GM23338 (cell line): ENCODE measurements at regions not wholly inside any gene's neighbourhood (a gene's known extent, or its start where the extent isn't known, plus 50 kb on each side); places are given as distances from the start of the nearest gene placed in this dataset.

Source experiments
- ATAC-seq: fragments of 200-7000 bp; cut with Tn5 transposase; 3 replicates; pipeline ENCODE4 v1.9.1; 2020
- DNase-seq: peaks from one replicate; pipeline ENCODE4 v3.0.0-alpha.2; 2015; ENCODE audit warnings: low spot score
- H2AFZ ChIP-seq: fragments of 200-600 bp; sonication (generic); 2 replicates; pipeline ENCODE4 v1.8.0; 2016; ENCODE audit warnings: antibody characterized with exemption, mild to moderate bottlenecking, moderate library complexity
- H3F3A ChIP-seq: fragments of 200-600 bp; sonication (generic); replicated peaks from 2 replicates; pipeline ENCODE4 v1.8.0; 2017; ENCODE audit warnings: antibody characterized with exemption, mixed run types, low read depth
- H3K27ac ChIP-seq: fragments of 200-600 bp; sonication (generic); 2 replicates; pipeline ENCODE4 v1.6.1; 2016; ENCODE audit warnings: low read depth
- H3K27me3 ChIP-seq: fragments of 200-600 bp; sonication (generic); 2 replicates; pipeline ENCODE4 v1.8.0; 2016; ENCODE audit warnings: mild to moderate bottlenecking, mixed run types, moderate library complexity; ENCODE audit not compliant: insufficient read depth
- H3K36me3 ChIP-seq: fragments of 200-600 bp; sonication (generic); 2 replicates; pipeline ENCODE4 v1.8.0; 2016; ENCODE audit warnings: mild to moderate bottlenecking; ENCODE audit not compliant: insufficient read depth
- H3K4me1 ChIP-seq: fragments of 200-600 bp; sonication (generic); 2 replicates; pipeline ENCODE4 v1.8.0; 2016; ENCODE audit warnings: mild to moderate bottlenecking, moderate library complexity; ENCODE audit not compliant: insufficient read depth
- H3K4me2 ChIP-seq: fragments of 200-600 bp; sonication (generic); 2 replicates; pipeline ENCODE4 v1.7.1; 2017; ENCODE audit warnings: mixed run types
- H3K4me3 ChIP-seq: fragments of 200-600 bp; sonication (generic); 2 replicates; pipeline ENCODE4 v1.6.1; 2016; ENCODE audit warnings: mixed run types
- H3K79me2 ChIP-seq: fragments of 200-600 bp; sonication (generic); replicated peaks from 2 replicates; pipeline ENCODE4 v1.8.0; 2017; ENCODE audit warnings: mild to moderate bottlenecking; ENCODE audit not compliant: insufficient read depth
- H3K9me2 ChIP-seq: fragments of 200-600 bp; sonication (generic); 2 replicates; pipeline ENCODE4 v1.8.0; 2017; ENCODE audit not compliant: insufficient read depth
- H4K20me1 ChIP-seq: fragments of 200-600 bp; sonication (generic); replicated peaks from 2 replicates; pipeline ENCODE4 v1.8.0; 2017; ENCODE audit warnings: mild to moderate bottlenecking; ENCODE audit not compliant: insufficient read depth
- H3K27ac Mint-ChIP-seq: 2 replicates; pipeline ENCODE4 v1.8.0; 2020; ENCODE audit warnings: inconsistent platforms, mild to moderate bottlenecking, moderate library complexity, mixed read lengths
- H3K27me3 Mint-ChIP-seq: 3 replicates; pipeline ENCODE4 v1.8.0; 2022; ENCODE audit warnings: low read depth, mild to moderate bottlenecking, moderate library complexity, mixed read lengths, inconsistent platforms; ENCODE audit not compliant: insufficient read depth, poor library complexity
- H3K36me3 Mint-ChIP-seq: 3 replicates; pipeline ENCODE4 v1.8.0; 2021; ENCODE audit warnings: low read depth, mild to moderate bottlenecking, inconsistent platforms, moderate library complexity, mixed read lengths
- H3K4me1 Mint-ChIP-seq: 3 replicates; pipeline ENCODE4 v1.8.0; 2020; ENCODE audit warnings: mild to moderate bottlenecking, inconsistent platforms, mixed read lengths
- H3K4me3 Mint-ChIP-seq: 3 replicates; pipeline ENCODE4 v1.8.0; 2021; ENCODE audit warnings: moderate library complexity, mild to moderate bottlenecking, inconsistent platforms, mixed read lengths
- H3K9me3 Mint-ChIP-seq: 3 replicates; pipeline ENCODE4 v1.8.0; 2020; ENCODE audit warnings: moderate library complexity, mild to moderate bottlenecking, inconsistent platforms, mixed read lengths
- CREB1 ChIP-seq: fragments of 250-450 bp; sonication (Bioruptor Pico); IDR thresholded peaks from 2 replicates; pipeline ENCODE4 v1.5.0; 2020; ENCODE audit warnings: low read depth, mild to moderate bottlenecking, moderate library complexity
- EZH2 ChIP-seq: fragments of 200-600 bp; sonication (generic); IDR thresholded peaks from one replicate; pipeline ENCODE4 v1.8.0; 2017; ENCODE audit warnings: antibody characterized with exemption, mild to moderate bottlenecking, low read depth; ENCODE audit not compliant: unreplicated experiment
- EZH2phosphoT487 ChIP-seq: fragments of 200-600 bp; sonication (generic); IDR thresholded peaks from one replicate; pipeline ENCODE4 v1.8.1; 2018; ENCODE audit warnings: antibody characterized with exemption; ENCODE audit not compliant: unreplicated experiment
- JUNB ChIP-seq: IDR thresholded peaks from one replicate; pipeline ENCODE4 v1.6.1; 2016; ENCODE audit warnings: antibody characterized with exemption; ENCODE audit not compliant: unreplicated experiment
- NANOG ChIP-seq: IDR thresholded peaks from 2 replicates; pipeline ENCODE4 v1.6.1; 2016; ENCODE audit warnings: antibody characterized with exemption, borderline replicate concordance
- POLR2AphosphoS5 ChIP-seq: IDR thresholded peaks from 2 replicates; pipeline ENCODE4 v1.6.1; 2016; ENCODE audit warnings: antibody characterized with exemption, low read depth
- STAT1 ChIP-seq: IDR thresholded peaks from one replicate; pipeline ENCODE4 v1.6.1; 2016; ENCODE audit warnings: antibody characterized with exemption; ENCODE audit not compliant: unreplicated experiment
- ZNF114 ChIP-seq: fragments of 250-450 bp; sonication (Bioruptor Pico); IDR thresholded peaks from 2 replicates; pipeline ENCODE4 v1.5.0; 2020; ENCODE audit warnings: mild to moderate bottlenecking, moderate library complexity
- ZNF331 ChIP-seq: fragments of 250-450 bp; sonication (Bioruptor Pico); IDR thresholded peaks from 2 replicates; pipeline ENCODE4 v1.5.0; 2020; ENCODE audit warnings: low read depth, mild to moderate bottlenecking, moderate library complexity
- TF ChIP-seq, protein P1 (sequence below): IDR thresholded peaks from one replicate; pipeline ENCODE4 v1.6.1; 2018; ENCODE audit warnings: antibody characterized with exemption; ENCODE audit not compliant: unreplicated experiment
- TF ChIP-seq, protein P2 (sequence below), 2 experiments: fragments of 200-600 bp in 1 of 2; sonication (generic) in 1 of 2; conservative IDR thresholded peaks; 2 replicates each; pipeline versions ENCODE4 v1.5.1 to v1.6.1; 2016 to 2017; ENCODE audit warnings: antibody characterized with exemption in 2 of 2, low read depth in 2 of 2, mild to moderate bottlenecking in 2 of 2, moderate library complexity in 1 of 2
- TF ChIP-seq, protein P3 (sequence below): IDR thresholded peaks from 2 replicates; pipeline ENCODE4 v1.6.1; 2016; ENCODE audit warnings: antibody characterized with exemption
- TF ChIP-seq, protein P4 (sequence below): fragments of 250-450 bp; sonication (Bioruptor Pico); IDR thresholded peaks from 2 replicates; pipeline ENCODE4 v1.5.0; 2020; ENCODE audit warnings: mild to moderate bottlenecking, moderate library complexity

DNA sequence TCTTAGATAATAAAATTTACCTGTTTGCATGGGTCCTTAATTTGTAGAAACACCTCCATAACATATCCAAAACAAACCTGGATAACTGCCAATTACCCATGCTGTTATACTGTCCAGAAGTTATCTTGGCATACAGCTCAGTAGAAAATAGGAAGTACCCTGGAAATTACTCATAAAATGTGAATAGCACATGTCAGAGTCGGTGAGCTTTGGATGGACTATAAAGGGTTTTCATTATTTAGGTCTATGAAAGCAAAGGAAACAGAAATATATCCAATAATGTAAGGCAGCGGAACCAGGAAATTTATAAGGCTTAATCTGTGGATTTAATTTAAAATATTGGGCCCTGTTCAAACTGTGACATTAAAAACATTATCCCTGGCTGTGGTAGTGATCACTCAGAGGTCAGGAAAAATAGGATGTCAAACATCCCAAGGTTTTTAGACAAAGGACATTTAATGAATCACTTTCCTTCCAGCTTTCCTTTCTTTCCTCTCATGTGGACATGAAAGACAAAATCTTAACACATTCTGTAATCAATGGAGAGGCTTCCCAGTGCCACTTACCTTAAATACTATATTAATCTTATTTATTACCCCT lies 459.0 kb upstream of the DPH6 start:
- Histone ChIP-seq H3K4me2 (no peak overlapping the region), H3K27me3 (no peaks in the 10 kb centered on the region), H2AFZ (no peak overlapping the region), H3K4me3 (no peak overlapping the region), H3K4me1 (0 out of 2 replicates have a peak, but pooled peaks cover 4% of the 10 kb centered on the region), H4K20me1 (no peaks in the 10 kb centered on the region), H3K79me2 (no peaks in the 10 kb centered on the region), H3K36me3 (peaks cover 5% of the 10 kb centered on the region; the same call in 1 of the 2 replicates), H3F3A (no peaks in the 10 kb centered on the region), H3K27ac (no peak overlapping the region), H3K9me2 (peaks cover 7% of the 10 kb centered on the region; the same call in 1 of the 2 replicates)
- peaks cover 9% of the 10 kb centered on the region; the same call in 2 of the 3 replicates for H3K4me1 Mint-ChIP-seq
- no peaks in the 10 kb centered on the region for H3K36me3 Mint-ChIP-seq
- H3K4me3 Mint-ChIP-seq, result no peak overlapping the region
- no peak for ATAC-seq
- H3K27ac Mint-ChIP-seq, result no peak overlapping the region
- TF ChIP-seq JUNB, result no peak
- TF ChIP-seq, protein P1, sequence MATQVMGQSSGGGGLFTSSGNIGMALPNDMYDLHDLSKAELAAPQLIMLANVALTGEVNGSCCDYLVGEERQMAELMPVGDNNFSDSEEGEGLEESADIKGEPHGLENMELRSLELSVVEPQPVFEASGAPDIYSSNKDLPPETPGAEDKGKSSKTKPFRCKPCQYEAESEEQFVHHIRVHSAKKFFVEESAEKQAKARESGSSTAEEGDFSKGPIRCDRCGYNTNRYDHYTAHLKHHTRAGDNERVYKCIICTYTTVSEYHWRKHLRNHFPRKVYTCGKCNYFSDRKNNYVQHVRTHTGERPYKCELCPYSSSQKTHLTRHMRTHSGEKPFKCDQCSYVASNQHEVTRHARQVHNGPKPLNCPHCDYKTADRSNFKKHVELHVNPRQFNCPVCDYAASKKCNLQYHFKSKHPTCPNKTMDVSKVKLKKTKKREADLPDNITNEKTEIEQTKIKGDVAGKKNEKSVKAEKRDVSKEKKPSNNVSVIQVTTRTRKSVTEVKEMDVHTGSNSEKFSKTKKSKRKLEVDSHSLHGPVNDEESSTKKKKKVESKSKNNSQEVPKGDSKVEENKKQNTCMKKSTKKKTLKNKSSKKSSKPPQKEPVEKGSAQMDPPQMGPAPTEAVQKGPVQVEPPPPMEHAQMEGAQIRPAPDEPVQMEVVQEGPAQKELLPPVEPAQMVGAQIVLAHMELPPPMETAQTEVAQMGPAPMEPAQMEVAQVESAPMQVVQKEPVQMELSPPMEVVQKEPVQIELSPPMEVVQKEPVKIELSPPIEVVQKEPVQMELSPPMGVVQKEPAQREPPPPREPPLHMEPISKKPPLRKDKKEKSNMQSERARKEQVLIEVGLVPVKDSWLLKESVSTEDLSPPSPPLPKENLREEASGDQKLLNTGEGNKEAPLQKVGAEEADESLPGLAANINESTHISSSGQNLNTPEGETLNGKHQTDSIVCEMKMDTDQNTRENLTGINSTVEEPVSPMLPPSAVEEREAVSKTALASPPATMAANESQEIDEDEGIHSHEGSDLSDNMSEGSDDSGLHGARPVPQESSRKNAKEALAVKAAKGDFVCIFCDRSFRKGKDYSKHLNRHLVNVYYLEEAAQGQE, result no peak
- no peak for TF ChIP-seq STAT1
- no peak for TF ChIP-seq EZH2
- TF ChIP-seq ZNF114 (CRISPR knock-in tag), result no peak
- TF ChIP-seq NANOG, result no peak
- TF ChIP-seq EZH2phosphoT487, result no peak
- TF ChIP-seq, protein P2, sequence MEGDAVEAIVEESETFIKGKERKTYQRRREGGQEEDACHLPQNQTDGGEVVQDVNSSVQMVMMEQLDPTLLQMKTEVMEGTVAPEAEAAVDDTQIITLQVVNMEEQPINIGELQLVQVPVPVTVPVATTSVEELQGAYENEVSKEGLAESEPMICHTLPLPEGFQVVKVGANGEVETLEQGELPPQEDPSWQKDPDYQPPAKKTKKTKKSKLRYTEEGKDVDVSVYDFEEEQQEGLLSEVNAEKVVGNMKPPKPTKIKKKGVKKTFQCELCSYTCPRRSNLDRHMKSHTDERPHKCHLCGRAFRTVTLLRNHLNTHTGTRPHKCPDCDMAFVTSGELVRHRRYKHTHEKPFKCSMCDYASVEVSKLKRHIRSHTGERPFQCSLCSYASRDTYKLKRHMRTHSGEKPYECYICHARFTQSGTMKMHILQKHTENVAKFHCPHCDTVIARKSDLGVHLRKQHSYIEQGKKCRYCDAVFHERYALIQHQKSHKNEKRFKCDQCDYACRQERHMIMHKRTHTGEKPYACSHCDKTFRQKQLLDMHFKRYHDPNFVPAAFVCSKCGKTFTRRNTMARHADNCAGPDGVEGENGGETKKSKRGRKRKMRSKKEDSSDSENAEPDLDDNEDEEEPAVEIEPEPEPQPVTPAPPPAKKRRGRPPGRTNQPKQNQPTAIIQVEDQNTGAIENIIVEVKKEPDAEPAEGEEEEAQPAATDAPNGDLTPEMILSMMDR (conservative IDR thresholded peaks at IDR 0.05; ENCODE audit: low read depth in 2 of 2), result no peak
- TF ChIP-seq, protein P3, sequence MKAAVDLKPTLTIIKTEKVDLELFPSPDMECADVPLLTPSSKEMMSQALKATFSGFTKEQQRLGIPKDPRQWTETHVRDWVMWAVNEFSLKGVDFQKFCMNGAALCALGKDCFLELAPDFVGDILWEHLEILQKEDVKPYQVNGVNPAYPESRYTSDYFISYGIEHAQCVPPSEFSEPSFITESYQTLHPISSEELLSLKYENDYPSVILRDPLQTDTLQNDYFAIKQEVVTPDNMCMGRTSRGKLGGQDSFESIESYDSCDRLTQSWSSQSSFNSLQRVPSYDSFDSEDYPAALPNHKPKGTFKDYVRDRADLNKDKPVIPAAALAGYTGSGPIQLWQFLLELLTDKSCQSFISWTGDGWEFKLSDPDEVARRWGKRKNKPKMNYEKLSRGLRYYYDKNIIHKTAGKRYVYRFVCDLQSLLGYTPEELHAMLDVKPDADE, result no peak
- TF ChIP-seq, protein P4, sequence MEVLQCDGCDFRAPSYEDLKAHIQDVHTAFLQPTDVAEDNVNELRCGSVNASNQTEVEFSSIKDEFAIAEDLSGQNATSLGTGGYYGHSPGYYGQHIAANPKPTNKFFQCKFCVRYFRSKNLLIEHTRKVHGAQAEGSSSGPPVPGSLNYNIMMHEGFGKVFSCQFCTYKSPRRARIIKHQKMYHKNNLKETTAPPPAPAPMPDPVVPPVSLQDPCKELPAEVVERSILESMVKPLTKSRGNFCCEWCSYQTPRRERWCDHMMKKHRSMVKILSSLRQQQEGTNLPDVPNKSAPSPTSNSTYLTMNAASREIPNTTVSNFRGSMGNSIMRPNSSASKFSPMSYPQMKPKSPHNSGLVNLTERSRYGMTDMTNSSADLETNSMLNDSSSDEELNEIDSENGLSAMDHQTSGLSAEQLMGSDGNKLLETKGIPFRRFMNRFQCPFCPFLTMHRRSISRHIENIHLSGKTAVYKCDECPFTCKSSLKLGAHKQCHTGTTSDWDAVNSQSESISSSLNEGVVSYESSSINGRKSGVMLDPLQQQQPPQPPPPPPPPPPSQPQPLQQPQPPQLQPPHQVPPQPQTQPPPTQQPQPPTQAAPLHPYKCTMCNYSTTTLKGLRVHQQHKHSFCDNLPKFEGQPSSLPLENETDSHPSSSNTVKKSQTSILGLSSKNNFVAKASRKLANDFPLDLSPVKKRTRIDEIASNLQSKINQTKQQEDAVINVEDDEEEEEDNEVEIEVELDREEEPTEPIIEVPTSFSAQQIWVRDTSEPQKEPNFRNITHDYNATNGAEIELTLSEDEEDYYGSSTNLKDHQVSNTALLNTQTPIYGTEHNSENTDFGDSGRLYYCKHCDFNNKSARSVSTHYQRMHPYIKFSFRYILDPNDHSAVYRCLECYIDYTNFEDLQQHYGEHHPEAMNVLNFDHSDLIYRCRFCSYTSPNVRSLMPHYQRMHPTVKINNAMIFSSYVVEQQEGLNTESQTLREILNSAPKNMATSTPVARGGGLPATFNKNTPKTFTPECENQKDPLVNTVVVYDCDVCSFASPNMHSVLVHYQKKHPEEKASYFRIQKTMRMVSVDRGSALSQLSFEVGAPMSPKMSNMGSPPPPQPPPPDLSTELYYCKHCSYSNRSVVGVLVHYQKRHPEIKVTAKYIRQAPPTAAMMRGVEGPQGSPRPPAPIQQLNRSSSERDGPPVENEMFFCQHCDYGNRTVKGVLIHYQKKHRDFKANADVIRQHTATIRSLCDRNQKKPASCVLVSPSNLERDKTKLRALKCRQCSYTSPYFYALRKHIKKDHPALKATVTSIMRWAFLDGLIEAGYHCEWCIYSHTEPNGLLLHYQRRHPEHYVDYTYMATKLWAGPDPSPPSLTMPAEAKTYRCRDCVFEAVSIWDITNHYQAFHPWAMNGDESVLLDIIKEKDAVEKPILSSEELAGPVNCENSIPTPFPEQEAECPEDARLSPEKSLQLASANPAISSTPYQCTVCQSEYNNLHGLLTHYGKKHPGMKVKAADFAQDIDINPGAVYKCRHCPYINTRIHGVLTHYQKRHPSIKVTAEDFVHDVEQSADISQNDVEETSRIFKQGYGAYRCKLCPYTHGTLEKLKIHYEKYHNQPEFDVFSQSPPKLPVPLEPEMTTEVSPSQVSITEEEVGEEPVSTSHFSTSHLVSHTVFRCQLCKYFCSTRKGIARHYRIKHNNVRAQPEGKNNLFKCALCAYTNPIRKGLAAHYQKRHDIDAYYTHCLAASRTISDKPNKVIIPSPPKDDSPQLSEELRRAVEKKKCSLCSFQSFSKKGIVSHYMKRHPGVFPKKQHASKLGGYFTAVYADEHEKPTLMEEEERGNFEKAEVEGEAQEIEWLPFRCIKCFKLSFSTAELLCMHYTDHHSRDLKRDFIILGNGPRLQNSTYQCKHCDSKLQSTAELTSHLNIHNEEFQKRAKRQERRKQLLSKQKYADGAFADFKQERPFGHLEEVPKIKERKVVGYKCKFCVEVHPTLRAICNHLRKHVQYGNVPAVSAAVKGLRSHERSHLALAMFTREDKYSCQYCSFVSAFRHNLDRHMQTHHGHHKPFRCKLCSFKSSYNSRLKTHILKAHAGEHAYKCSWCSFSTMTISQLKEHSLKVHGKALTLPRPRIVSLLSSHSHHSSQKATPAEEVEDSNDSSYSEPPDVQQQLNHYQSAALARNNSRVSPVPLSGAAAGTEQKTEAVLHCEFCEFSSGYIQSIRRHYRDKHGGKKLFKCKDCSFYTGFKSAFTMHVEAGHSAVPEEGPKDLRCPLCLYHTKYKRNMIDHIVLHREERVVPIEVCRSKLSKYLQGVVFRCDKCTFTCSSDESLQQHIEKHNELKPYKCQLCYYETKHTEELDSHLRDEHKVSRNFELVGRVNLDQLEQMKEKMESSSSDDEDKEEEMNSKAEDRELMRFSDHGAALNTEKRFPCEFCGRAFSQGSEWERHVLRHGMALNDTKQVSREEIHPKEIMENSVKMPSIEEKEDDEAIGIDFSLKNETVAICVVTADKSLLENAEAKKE (CRISPR knock-in tag), result no peak
- TF ChIP-seq ZNF331 (CRISPR knock-in tag), result no peak
- no peak for TF ChIP-seq POLR2AphosphoS5
- no peak for TF ChIP-seq CREB1 (CRISPR knock-in tag)
- H3K9me3 Mint-ChIP-seq, result peaks cover 11% of the 10 kb centered on the region; the same call in 2 of the 3 replicates
- DNase-seq, result no peak
- no peaks in the 10 kb centered on the region for H3K27me3 Mint-ChIP-seq
